GM21447 (cell line): ENCODE measurements at regions not wholly inside any gene's neighbourhood (a gene's known extent, or its start where the extent isn't known, plus 50 kb on each side); places are given as distances from the start of the nearest gene placed in this dataset.

ENCODE experiments used
- ATAC-seq: cut with Tn5 transposase; IDR thresholded peaks from one replicate; pipeline ENCODE4 v1.9.1; 2021; ENCODE audit not compliant: unreplicated experiment

DNA sequence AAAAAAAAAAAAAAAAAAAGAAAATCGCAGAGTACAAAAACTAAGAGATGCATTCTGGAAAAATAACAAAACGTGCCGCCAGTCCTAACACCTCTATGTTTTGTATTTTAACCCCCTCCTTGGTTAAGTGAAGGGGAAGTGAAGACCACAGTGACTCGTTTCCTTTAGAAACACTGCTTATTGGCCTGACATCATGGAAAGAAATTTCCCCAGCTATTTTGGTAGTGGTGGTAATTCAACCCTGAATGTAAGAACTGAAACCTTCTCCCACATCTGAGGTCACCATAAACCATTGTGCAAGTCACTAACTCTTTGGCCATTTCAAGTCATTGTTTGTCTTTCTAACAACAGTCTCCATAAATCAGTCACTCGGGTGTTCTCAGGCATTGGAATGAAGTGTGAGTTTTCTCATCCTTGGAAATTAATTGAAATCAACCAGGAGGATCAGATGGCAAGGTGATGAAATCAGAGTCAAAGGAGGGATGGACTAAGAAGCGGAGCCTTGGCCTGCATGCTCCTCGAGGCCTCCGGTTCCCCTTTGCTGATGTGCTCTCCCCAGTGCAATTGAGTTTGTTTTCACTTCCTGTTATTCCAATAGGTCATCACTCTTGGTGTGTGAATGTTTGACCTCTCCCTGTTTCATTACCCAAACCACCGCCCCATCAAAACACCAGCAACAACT is 443.9 kb downstream of the FGF9 start:
- ATAC-seq: peak; percentile 89

DNA sequence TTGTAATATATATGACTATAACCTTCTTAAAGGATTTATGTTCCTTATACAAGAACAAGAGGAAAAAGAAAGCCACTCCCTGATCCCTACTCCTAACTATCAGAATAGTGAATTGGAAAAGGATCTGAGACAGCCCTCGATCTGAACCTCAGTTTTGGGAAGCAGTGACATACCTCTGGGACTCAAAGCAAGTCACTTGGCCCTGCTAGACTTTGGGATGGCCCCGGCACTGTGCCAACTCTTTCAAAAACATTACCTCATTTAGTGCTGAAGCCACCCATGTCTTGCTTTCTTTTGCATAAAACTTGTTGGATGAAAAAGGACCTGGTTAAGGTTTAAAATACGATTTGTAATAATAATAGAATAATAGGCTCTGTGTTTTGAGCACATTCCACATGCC is 447.3 kb downstream of the FGF9 start:
- ATAC-seq: no peak

DNA sequence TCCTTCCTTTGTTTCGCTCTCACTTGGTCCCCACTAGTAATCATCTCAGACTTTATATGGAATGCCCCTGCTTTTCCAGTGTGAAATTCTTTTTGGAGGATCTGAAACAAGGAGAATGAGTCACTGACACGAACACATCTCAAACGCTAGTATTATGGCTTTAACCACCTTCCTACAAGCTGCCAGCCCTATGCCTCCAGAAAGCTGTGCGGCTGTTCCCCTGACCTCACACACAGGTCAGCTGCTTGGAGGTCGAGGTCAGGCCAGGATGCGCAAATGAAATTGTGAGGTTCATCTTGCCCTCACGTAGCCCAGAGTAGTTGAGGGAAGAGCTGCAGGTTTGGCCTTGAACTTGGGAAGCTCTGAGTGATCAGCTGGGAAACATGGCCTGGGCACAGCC is 449.8 kb downstream of the FGF9 start:
- ATAC-seq: no peak

DNA sequence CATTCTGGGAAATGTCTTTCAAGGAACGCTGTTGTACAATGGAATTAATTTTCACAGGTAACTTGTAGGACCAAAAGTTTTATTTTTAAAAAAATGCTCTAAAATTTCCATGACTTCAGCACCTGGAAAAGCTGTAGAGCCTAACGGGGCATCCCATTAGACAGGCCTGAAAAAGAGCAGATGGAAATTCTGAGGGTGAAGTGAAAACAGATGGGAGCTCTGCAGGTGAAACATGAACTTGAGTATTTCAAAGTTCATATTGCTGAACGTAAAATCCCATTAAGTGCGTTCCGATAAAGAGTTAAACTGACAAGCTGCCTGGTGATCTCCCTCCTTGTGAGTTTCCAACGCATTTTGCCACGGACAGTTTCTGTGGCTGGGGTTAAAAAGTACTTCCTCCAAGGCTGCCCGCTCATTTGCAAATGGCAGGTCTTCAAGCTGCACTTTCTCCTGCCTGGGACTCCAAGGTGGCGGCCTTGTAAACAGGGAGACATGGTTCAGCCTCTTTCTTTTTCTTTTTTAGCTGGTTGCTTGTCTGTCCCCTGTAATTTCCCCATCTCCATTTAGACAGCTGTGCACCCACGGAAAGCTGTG is 450.4 kb downstream of the FGF9 start:
- ATAC-seq: peak; percentile 61

DNA sequence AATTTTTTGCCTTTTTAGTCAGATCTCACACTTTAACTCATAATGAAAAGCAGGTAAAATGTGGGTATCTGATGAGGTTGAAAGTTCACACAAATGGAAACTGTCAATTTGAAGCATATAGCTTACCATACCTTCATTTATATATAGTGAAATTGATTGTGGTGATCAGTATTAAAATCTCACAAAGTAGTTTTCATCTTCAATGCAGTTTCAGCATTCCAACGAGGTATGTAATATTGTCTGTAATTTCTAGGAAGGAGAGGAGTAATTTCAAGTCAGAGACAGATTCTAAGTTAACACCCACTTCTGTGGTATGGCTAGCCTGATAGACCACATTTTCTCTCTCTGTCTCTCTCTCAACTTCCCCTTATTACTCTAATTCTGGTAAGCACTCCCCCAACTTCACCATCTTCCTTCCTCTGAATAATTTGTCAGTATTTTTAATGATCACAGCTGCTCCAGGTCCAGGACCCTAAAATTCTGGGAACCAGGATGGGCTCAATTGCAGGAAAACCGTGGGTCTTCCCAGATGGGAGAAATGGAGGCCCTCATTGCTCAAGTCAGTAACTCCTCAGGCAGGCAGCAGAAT is 455.7 kb downstream of the FGF9 start:
- peak; percentile 95 for ATAC-seq

DNA sequence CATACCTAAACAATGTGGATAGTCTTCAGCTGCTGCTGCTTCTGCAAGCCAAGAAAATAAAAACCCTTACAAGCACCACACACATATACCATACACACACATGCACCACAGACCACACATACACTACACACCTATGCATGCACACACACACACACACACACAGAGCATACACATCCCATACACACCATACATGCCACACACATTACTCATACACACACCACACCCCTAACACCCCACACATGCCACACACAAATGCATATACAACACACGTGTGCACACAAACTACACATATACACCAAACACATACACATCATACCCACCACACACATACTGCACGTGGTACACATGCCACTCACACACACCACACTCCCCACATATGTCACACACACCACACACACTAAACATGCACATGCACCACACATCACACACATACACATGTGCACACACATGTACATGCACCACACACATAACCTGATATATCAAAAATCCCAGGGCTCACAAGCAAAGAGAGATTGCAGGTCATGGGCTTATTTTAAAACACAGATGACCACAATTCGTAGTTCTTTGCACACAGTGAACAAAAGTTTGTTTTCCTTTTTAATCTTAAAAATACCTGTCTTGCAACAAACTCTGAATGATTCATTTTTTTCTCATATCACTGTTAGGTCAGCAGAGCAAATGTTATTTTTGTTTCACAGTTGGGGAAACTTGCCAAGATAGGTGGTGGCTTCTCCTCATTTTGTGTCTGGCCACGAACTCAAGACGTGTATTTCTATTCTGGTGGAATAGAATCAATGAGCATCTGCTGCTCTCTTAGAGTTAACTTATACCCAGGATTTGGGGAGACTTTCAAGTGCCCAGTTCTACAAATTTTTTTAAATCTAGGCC is 456.6 kb downstream of the FGF9 start:
- ATAC-seq: no peak

DNA sequence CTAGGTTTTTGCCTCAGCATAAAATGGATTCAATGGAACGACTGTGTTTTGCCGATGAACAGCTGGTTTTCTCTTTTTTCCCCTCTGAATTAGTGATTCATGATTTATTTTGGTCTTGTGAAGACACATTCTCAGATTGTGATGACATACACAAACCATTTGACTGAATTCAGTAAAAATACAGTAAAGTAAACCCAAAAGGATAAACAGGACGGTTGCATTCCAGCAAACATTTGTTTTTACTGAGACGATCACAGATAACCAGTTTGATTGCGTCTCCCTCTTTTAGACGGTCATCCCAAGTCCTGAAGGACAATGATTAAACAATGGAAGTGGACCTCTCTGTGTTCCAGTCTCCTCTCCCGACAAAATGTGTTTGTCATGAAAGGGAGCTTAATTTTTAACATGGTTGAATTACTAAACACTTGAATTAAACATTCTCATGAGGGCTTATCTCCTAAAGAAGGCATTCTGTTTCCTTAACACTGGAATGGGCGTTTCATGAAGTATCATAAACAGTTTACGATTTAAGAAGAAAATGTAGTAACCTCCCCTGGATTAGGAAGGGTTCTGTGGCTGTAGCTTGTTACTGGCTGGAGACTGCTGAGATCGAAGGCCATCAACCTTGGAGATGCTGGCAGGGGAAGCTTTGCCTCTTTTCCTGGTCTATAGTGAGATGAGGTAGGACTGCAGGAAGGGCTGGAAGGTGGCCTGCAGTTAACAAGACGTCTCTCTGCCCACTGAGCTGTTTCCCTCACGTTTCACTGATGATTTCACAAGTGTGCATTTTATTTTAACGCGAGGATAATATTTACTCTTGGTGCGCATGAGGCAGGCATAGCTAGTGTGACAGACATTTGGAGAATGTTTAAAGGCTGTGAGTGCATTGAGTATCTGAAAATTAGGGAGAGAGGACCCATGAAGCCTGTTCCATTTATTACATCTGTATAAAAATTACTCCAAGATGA is 457.9 kb downstream of the FGF9 start:
- no peak for ATAC-seq

DNA sequence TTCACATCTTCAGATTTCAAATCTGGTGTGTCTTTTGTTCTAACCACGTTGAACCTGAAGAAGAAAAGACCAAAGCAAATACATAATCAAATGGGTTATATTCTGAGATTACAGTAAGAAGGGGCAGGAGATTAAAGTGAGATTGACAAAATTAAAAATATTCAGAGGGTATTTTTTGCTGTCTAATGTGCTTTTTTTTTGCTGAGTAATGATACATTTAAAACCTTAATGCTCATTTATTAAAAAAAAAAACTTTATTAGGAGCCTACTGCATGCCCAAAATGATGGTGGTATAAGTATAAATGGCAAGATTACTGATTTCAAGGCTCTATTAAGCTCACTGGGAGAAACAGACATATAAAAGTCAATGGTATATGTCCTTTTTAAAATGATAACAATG is 459.4 kb downstream of the FGF9 start:
- no peak for ATAC-seq

DNA sequence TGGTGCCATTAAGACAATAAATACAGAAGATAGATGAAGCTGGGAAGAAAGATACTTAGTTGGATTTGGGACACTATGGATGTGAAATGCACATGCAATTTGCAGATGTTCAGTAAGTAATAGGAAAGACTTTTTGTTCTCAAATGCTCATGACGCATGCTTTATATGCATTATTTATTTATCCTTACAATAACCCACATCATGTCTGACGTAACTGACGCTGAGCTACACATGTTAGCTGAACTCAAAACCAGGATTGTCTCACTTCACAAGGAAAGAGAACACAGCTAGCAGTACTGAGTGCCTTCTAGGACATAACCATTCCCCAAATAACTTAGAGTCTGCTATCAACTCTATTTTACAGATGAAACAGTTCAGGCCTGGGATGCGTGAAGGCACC is 463.4 kb downstream of the FGF9 start:
- ATAC-seq: no peak

DNA sequence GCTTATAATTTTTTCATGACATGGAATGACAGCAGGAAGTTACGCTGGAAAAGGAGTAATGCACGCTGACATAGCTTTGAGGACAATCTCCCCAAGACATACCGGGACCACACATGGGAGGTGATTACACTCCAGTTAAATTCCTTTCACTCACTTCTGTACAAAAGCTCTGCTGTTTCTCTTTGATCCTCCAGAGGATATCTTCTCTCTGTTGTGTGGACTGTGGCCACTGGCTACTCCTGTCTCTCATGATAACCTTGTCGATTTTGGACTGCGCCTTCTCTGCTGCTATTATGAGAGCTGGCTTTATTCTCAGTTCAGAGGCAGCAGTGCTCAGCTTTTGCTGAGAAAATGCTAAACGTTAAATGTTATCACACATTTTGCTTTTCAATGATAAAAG is 464.6 kb downstream of the FGF9 start:
- no peak for ATAC-seq

DNA sequence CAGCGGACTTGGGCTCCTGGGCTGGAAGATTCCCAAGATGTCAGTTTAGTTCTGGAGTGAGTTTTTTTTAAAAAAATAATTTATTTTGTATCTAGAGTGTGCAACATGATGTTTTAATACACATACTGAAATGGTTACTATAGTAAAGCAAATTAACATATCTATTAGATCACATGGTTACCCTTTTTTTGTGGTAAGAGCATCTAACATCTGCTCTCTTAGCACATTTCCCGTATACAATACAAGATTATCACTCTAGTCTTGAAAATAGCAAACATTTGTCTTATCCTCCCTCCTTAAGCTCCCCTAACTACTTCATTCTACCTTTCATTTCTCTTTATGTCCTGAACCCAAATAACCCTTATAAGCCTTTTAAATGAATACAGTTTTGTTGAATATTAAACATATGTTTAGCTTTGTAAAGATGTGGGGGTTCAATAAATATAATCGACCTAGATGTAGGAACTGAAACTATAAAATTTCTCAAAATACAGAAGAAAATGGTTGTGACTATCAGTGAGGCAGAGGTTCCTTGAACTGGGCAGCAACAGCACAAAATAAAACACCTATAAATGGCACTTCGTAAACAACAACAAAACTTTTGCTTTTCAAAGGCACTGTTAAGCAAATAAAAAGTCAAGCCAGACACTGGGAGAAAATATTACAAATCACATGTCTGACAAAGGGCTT is 466.6 kb downstream of the FGF9 start:
- no peak for ATAC-seq

DNA sequence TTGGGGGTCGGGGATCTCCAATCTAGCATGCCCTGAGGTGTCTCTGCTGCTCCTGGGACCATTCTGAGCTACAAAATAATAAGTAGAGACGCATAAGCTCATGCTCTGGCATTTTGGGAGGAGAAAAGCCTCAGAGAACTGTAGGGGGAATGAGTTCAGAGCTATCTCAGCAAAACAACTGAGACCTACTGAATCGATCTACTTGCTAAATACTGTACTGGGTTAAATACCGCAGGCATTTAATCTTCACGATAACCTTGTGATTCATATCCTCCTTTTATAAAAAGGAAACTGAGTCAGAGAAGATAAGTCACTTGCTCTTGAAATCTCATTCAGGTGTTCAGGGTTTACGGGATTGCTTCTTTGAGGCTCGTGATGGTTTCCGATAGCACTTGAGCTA is 468.1 kb downstream of the FGF9 start:
- no peak for ATAC-seq

DNA sequence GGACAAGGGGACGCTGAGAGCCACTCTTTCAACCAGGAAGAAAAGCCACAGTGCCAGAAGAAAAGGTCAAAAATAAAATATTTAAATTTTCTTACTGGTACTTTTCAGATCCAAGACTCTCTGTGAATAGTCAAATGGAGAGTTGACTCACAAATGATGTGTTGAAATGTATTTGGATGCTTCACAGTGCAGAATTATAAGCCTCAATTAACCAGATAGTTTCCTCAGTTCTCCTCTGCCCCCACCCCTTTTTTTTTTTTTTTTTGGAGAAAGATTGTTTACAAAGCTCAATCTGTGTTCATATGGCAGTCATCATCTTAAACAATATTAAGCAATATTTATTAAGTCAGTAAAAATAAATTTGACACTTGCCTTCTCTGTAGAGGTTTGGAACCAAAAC is 470.8 kb downstream of the FGF9 start:
- ATAC-seq: no peak

DNA sequence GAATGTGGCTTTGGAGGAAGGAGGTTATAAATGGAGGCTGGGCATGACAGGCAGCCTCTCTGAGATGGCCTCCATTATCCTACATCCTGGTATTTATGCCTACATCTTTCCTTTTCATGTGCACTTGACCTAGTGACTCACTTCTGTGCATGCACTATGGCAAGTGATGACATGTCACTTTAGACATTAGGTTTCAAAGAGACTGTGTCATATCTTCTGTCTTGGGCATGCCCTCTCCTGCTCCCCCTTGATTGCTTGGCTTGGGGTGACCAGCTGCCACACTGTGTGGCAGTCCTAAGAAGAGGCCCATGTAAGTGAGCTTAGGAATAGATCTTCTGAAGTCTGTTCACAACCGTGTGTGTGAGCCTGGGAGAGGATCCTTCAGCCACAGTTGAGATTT is 472.8 kb downstream of the FGF9 start:
- no peak for ATAC-seq

DNA sequence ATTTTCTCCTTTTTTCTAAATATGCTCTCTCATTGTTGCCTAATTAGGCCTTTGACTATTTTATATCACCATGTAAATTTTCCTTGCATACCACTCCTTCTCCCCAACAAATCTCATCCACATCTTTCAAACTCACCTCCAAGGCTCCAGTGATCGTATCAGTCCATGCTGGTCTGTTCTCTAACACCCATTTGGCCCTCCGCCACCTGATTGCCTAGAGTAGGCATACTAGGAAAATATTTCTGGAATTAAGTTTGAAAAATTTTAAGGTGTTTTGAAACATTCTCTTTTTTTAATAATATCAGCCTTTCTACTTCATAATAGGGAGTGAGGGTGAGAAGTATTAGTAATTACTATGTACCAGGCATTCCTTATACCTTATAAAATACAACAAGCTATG is 473.9 kb downstream of the FGF9 start:
- no peak for ATAC-seq

DNA sequence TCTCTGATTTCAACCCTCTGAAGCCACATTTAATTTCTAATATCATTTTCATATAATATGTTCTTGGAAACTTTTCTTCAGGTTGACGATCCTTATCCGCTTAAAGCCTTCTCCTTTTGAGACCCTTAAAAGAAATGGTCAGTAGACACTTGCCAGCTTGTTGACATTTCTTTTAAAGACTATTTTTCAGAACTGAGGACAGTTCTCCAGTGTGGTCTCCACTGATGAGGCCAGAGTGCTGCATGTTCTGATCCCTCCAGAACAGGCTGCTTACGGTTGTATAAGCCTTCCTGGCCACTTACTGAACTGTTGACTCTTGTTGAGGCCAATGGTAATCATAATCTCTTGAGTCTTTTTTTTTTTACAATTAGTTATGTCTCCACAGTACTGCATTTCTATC is 477.3 kb downstream of the FGF9 start:
- ATAC-seq: no peak

DNA sequence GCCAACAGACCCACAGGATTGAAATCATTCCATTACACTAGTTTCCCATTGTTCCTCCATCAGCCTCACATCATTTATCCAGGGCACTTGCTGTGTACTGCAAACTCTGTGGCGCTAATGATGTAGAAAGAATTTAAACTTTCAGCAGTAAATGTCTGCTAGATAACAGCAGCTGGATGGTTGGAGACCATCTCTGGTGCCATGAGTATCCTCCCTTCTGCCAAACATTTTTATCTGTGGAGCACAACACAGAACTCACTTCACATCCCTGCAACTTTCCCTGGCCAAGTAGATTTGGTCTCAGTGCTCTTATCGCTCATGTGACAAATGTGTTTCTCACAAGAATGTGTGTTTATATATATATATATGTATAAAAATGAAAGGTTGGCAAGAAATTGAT is 481.9 kb downstream of the FGF9 start:
- ATAC-seq: no peak

DNA sequence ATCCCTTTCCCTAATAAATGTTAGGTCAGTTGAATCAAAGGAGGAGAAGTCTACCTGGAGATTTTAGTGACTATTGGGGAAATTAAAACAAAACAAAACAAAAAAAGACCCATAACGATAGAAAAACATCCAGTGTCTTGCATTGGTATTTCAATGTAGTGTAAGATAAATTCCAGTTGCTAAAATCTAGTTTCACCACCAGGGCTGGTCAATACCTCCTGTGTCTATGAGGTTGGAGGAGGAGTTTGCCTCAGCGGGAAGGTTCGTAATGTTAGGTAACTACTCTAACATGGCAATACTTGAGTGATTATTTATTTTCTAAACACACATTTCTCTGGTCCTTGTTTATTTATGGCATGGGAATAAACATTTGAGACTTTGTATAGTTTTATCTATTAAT is 483.2 kb downstream of the FGF9 start:
- no peak for ATAC-seq

DNA sequence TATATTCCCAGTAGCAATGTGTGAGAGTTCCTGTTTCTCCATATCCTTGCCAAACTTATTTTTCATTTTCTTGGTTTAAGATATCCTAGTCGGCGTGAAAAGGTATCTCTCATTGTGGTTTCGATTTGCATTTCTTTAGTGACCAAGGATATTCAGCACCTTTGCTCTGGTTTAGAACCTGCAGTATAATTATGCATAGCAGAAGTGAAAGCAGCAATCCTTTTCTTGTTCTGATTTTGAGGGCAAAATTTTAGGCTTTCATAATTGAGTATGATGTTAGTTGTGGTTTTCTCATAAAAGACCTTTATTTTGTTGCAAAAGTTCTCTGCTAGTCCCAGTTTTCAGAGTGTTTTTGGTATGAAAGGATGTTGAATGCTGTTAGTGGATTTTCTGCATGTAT is 491.0 kb downstream of the FGF9 start:
- peak; percentile 88 for ATAC-seq

DNA sequence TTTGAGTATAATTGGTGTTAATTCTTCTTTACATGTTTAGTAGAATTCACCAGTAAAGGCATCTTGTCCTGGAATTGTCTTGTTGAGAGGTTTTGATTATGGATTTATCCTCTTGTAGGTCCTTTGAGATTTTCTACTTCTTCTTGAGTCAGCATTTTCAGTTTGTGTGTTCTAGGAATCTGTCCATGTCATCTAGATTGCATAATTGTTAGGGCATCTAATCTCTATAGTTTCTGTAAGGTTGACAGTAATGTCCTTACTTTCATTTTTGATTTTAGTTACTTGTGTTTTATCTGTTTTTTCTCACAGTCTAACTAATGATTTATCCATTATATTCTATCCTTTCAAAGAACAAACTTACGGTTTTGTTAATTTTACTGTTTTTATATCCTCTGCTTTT is 492.0 kb downstream of the FGF9 start:
- peak; percentile 51 for ATAC-seq
